Retinal pigment epithelial cell (primary cell): ENCODE measurements at regions not wholly inside any gene's neighbourhood (a gene's known extent, or its start where the extent isn't known, plus 50 kb on each side); places are given as distances from the start of the nearest gene placed in this dataset.

Experiments
- DNase-seq: peaks from one replicate; pipeline ENCODE4 v3.0.0-alpha.2; 2010; ENCODE audit warnings: low read depth
- H3K4me3 ChIP-seq: 2 replicates; pipeline ENCODE4 v1.5.1; 2011; ENCODE audit warnings: mild to moderate bottlenecking, low read length, control low read depth, moderate library complexity
- CTCF ChIP-seq: conservative IDR thresholded peaks from 2 replicates; pipeline ENCODE4 v1.5.1; 2011; ENCODE audit warnings: low read depth, low read length, control low read depth, inconsistent platforms

- H3K4me3 ChIP-seq, result no peak overlapping the region
- no peak for DNase-seq
- no peak for TF ChIP-seq CTCF
These were observed 119.7 kb upstream of the PPP2R2D start for GRCh38 chr10:131781076-131781475.

GRCh38 chr10:131781791-131782190 is 119.0 kb upstream of the PPP2R2D start:
- H3K4me3 ChIP-seq, result no peak overlapping the region
- no peak for TF ChIP-seq CTCF
- DNase-seq, result no peak

- no peak for TF ChIP-seq CTCF
- no peak overlapping the region for H3K4me3 ChIP-seq
- no peak for DNase-seq
These were observed 116.3 kb upstream of the PPP2R2D start for GRCh38 chr10:131784363-131785120.

- no peak for TF ChIP-seq CTCF
- no peak for DNase-seq
- H3K4me3 ChIP-seq, result no peak overlapping the region
These were observed 115.7 kb upstream of the PPP2R2D start for GRCh38 chr10:131785121-131785460.

GRCh38 chr10:131786756-131787605 is 113.8 kb upstream of the PPP2R2D start:
- no peak overlapping the region for H3K4me3 ChIP-seq
- peak; percentile 62 for TF ChIP-seq CTCF
- no peak for DNase-seq

- no peak for DNase-seq
- TF ChIP-seq CTCF, result no peak
- no peak overlapping the region for H3K4me3 ChIP-seq
These were observed 112.8 kb upstream of the PPP2R2D start for GRCh38 chr10:131787961-131788360.
